Fibroblast of lung (primary cell): ENCODE measurements at regions not wholly inside any gene's neighbourhood (a gene's known extent, or its start where the extent isn't known, plus 50 kb on each side); places are given as distances from the start of the nearest gene placed in this dataset.

Experiments
- DNase-seq, 2 donors: peaks; one replicate each; pipeline versions ENCODE4 v3.0.0 to v3.0.0-alpha.2; 2010; ENCODE audit warnings: low read depth in 2 of 2
- H2AFZ ChIP-seq: 2 replicates; pipeline ENCODE4 v1.5.1; 2012; ENCODE audit warnings: low read length, control low read depth, inconsistent platforms
- H3K27ac ChIP-seq: 2 replicates; pipeline ENCODE4 v1.5.1; 2011; ENCODE audit warnings: low read length, control low read depth; ENCODE audit not compliant: insufficient read depth
- H3K27me3 ChIP-seq: 2 replicates; pipeline ENCODE4 v1.5.1; 2011; ENCODE audit warnings: mild to moderate bottlenecking, low read length; ENCODE audit not compliant: control insufficient read depth, insufficient read depth
- H3K36me3 ChIP-seq: 2 replicates; pipeline ENCODE4 v1.5.1; 2011; ENCODE audit warnings: low read length; ENCODE audit not compliant: control insufficient read depth, insufficient read depth
- H3K4me1 ChIP-seq: 2 replicates; pipeline ENCODE4 v1.5.1; 2011; ENCODE audit warnings: low read length; ENCODE audit not compliant: control insufficient read depth, insufficient read depth; ENCODE audit errors: extremely low read depth
- H3K4me2 ChIP-seq: 2 replicates; pipeline ENCODE4 v1.5.1; 2011; ENCODE audit warnings: low read length, control low read depth; ENCODE audit not compliant: insufficient read depth; ENCODE audit errors: extremely low read depth
- H3K4me3 ChIP-seq, 4 experiments: fragments of 200-600 bp in 1 of 4; sonication (generic) in 1 of 4; replicated peaks in 1 of 4; 2 replicates each; pipeline ENCODE4 v1.5.1; 2011 to 2016; ENCODE audit warnings: low read length in 4 of 4, low read depth in 3 of 4, mild to moderate bottlenecking in 3 of 4, control low read depth in 2 of 4, inconsistent platforms in 1 of 4, mixed read lengths in 1 of 4; ENCODE audit not compliant: insufficient read depth in 1 of 4; ENCODE audit errors: control extremely low read depth in 1 of 4
- H3K79me2 ChIP-seq: 2 replicates; pipeline ENCODE4 v1.5.1; 2012; ENCODE audit warnings: mild to moderate bottlenecking, low read length, inconsistent platforms; ENCODE audit not compliant: control insufficient read depth, insufficient read depth
- H3K9ac ChIP-seq: 2 replicates; pipeline ENCODE4 v1.5.1; 2011; ENCODE audit warnings: mild to moderate bottlenecking, low read length, control low read depth; ENCODE audit not compliant: insufficient read depth
- H3K9me3 ChIP-seq: 2 replicates; pipeline ENCODE4 v1.5.1; 2012; ENCODE audit warnings: low read depth, low read length; ENCODE audit not compliant: control insufficient read depth, insufficient read depth
- H4K20me1 ChIP-seq: 2 replicates; pipeline ENCODE4 v1.5.1; 2011; ENCODE audit warnings: low read length; ENCODE audit not compliant: control insufficient read depth, insufficient read depth; ENCODE audit errors: extremely low read depth
- EZH2 ChIP-seq: IDR thresholded peaks from 2 replicates; pipeline ENCODE4 v1.5.1; 2012; ENCODE audit warnings: low read length, control low read depth, mild to moderate bottlenecking; ENCODE audit errors: missing control alignments
- TF ChIP-seq, protein P1 (sequence below), 2 donors: IDR thresholded peaks in 1 of 2; conservative IDR thresholded peaks in 1 of 2; 1 replicate in 1 of 2; 2 replicates in 1 of 2; pipeline ENCODE4 v1.5.1; 2011 to 2012; ENCODE audit warnings: low read length in 2 of 2, control low read depth in 1 of 2, inconsistent platforms in 1 of 2, low read depth in 1 of 2, mild to moderate bottlenecking in 1 of 2

DNA sequence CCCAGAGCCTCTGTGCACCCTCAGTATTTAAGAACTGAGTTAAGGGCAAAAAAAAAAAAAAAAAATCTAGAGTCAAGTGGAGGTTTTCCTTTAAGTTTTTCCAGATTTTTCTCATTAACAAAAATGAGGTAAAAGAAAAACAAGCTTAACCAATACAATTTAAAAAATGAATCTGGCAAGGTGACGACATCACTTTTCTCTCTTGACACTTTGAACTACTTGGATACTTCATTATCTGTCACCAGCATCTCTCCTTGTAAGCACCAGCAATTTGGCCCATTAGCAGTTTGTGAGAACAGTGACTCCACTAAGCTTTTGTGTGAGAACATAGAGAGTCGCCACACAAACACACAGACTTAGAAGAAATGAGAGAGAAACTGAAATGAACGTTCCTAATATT lies 345.7 kb upstream of the SLC30A5 start:
- Histone ChIP-seq H3K27ac (no peak overlapping the region), H3K4me3 (no peak overlapping the region), H3K27me3 (no peaks in the 10 kb centered on the region), H3K4me1 (no peaks in the 10 kb centered on the region), H3K4me2 (no peak overlapping the region), H3K9me3 (no peaks in the 10 kb centered on the region), H3K9ac (no peak overlapping the region), H3K79me2 (no peaks in the 10 kb centered on the region), H4K20me1 (no peaks in the 10 kb centered on the region), H3K36me3 (no peaks in the 10 kb centered on the region), H2AFZ (no peak overlapping the region)
- no peak for DNase-seq
- no peak for TF ChIP-seq EZH2

DNA sequence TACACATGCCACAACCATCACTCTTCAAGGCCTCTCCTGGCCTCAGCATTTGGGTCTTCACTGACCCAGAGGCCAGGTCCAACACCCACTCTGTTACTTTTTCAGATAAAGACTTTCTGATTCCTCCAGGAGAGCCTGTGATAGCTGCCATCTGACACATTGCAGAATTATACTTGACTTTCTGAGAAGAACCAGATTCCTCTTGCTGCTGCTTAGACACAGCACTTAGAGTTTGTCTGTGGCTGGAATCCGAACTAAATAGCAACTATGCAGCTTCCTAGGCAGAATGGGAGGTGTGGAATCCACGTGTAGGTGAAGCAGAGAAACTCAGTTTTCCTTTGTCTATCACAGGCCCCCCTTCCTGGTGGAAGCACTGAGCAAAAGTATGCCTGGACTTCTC lies 344.7 kb upstream of the SLC30A5 start:
- no peak overlapping the region for H2AFZ ChIP-seq
- TF ChIP-seq EZH2: no peak
- TF ChIP-seq, protein P1, sequence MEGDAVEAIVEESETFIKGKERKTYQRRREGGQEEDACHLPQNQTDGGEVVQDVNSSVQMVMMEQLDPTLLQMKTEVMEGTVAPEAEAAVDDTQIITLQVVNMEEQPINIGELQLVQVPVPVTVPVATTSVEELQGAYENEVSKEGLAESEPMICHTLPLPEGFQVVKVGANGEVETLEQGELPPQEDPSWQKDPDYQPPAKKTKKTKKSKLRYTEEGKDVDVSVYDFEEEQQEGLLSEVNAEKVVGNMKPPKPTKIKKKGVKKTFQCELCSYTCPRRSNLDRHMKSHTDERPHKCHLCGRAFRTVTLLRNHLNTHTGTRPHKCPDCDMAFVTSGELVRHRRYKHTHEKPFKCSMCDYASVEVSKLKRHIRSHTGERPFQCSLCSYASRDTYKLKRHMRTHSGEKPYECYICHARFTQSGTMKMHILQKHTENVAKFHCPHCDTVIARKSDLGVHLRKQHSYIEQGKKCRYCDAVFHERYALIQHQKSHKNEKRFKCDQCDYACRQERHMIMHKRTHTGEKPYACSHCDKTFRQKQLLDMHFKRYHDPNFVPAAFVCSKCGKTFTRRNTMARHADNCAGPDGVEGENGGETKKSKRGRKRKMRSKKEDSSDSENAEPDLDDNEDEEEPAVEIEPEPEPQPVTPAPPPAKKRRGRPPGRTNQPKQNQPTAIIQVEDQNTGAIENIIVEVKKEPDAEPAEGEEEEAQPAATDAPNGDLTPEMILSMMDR (conservative IDR thresholded peaks at IDR 0.05 in 1 of 2, IDR thresholded peaks at IDR 0.05 in 1 of 2; ENCODE audit: low read depth in 1 of 2, low read length in 2 of 2): no peak
- no peaks in the 10 kb centered on the region for H3K4me1 ChIP-seq
- no peak overlapping the region for H3K27ac ChIP-seq
- H3K4me3 ChIP-seq: no peak overlapping the region
- no peak overlapping the region for H3K4me2 ChIP-seq
- H3K27me3 ChIP-seq: no peaks in the 10 kb centered on the region
- H4K20me1 ChIP-seq: no peaks in the 10 kb centered on the region
- no peak overlapping the region for H3K9ac ChIP-seq
- DNase-seq: no peak
- no peaks in the 10 kb centered on the region for H3K36me3 ChIP-seq
- H3K79me2 ChIP-seq: no peaks in the 10 kb centered on the region
- H3K9me3 ChIP-seq: no peaks in the 10 kb centered on the region

GRCh38 chr5:68749631-68750030 lies 344.2 kb upstream of the SLC30A5 start:
- no peak for TF ChIP-seq EZH2
- TF ChIP-seq, protein P1 (conservative IDR thresholded peaks at IDR 0.05 in 1 of 2, IDR thresholded peaks at IDR 0.05 in 1 of 2; ENCODE audit: low read depth in 1 of 2, low read length in 2 of 2): no peak
- Histone ChIP-seq H3K9ac (no peak overlapping the region), H3K4me2 (no peak overlapping the region), H3K9me3 (no peaks in the 10 kb centered on the region), H4K20me1 (no peaks in the 10 kb centered on the region), H3K27ac (no peak overlapping the region), H3K36me3 (no peaks in the 10 kb centered on the region), H2AFZ (no peak overlapping the region), H3K27me3 (no peaks in the 10 kb centered on the region), H3K4me3 (no peak overlapping the region), H3K79me2 (no peaks in the 10 kb centered on the region), H3K4me1 (no peaks in the 10 kb centered on the region)
- DNase-seq: no peak

DNA sequence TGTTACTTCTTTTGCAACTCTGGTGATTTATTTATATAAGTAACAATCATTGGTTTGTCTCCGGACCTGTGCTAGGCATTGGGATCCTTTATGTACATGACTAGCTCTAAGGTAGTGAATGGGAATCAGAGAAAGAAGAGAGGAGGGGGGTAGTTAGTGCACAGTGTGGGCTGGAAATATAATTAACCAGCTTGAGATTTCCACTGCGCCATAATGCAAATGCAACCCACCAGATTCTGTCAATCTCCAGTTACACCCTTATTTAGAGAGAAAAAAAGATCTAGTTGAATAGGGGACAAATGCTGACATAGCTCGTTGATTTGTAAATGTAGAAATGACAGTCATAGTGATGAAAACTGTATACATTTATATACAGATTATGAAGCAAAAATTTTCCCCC lies 342.2 kb upstream of the SLC30A5 start:
- Histone ChIP-seq H3K4me1 (no peaks in the 10 kb centered on the region), H3K4me2 (no peak overlapping the region), H3K9ac (no peak overlapping the region), H3K27ac (no peak overlapping the region), H3K79me2 (no peaks in the 10 kb centered on the region), H3K27me3 (no peaks in the 10 kb centered on the region), H3K4me3 (no peak overlapping the region), H3K9me3 (no peaks in the 10 kb centered on the region), H2AFZ (no peak overlapping the region), H3K36me3 (no peaks in the 10 kb centered on the region), H4K20me1 (no peaks in the 10 kb centered on the region)
- TF ChIP-seq, protein P1 (conservative IDR thresholded peaks at IDR 0.05 in 1 of 2, IDR thresholded peaks at IDR 0.05 in 1 of 2; ENCODE audit: low read depth in 1 of 2, low read length in 2 of 2): no peak
- no peak for TF ChIP-seq EZH2
- DNase-seq: no peak
